Endothelial cell of umbilical vein (primary cell): ENCODE measurements at regions not wholly inside any gene's neighbourhood (a gene's known extent, or its start where the extent isn't known, plus 50 kb on each side); places are given as distances from the start of the nearest gene placed in this dataset.

Experiments
- CTCF ChIP-seq, 2 donors: IDR thresholded peaks; 1 replicate in 1 of 2; 2 replicates in 1 of 2; pipeline ENCODE4 v1.5.1; 2011; ENCODE audit warnings: low read length in 2 of 2, mild to moderate bottlenecking in 2 of 2, moderate library complexity in 2 of 2, control low read depth in 1 of 2, inconsistent platforms in 1 of 2, low read depth in 1 of 2; ENCODE audit not compliant: insufficient read depth in 1 of 2; ENCODE audit errors: extremely low read depth in 1 of 2
- EZH2 ChIP-seq: IDR thresholded peaks from 2 replicates; pipeline ENCODE4 v1.6.1; 2012; ENCODE audit warnings: borderline replicate concordance, low read depth, mild to moderate bottlenecking, moderate library complexity, low read length, inconsistent platforms; ENCODE audit not compliant: severe bottlenecking
- FOS ChIP-seq: IDR thresholded peaks from 2 replicates; pipeline ENCODE4 v1.6.1; 2011; ENCODE audit warnings: mild to moderate bottlenecking, low read length, moderate library complexity, borderline replicate concordance; ENCODE audit not compliant: insufficient read depth
- GATA2 ChIP-seq: IDR thresholded peaks from 2 replicates; pipeline ENCODE4 v1.7.0; 2011; ENCODE audit warnings: low read depth, mild to moderate bottlenecking, moderate library complexity, mixed read lengths, low read length; ENCODE audit not compliant: insufficient read length, insufficient read depth
- JUN ChIP-seq: IDR thresholded peaks from 2 replicates; pipeline ENCODE4 v1.6.1; 2011; ENCODE audit warnings: borderline replicate concordance, low read depth; ENCODE audit not compliant: insufficient read length, insufficient read depth
- MAX ChIP-seq: IDR thresholded peaks from 2 replicates; pipeline ENCODE4 v1.6.1; 2011; ENCODE audit not compliant: insufficient read depth, insufficient read length
- POLR2A ChIP-seq: IDR thresholded peaks from 2 replicates; pipeline ENCODE4 v1.6.1; 2012; ENCODE audit warnings: low read depth, mild to moderate bottlenecking, control low read depth, low read length
- POLR2AphosphoS5 ChIP-seq: IDR thresholded peaks from 2 replicates; pipeline ENCODE4 v1.6.1; 2012; ENCODE audit warnings: low read depth, mild to moderate bottlenecking, control low read depth, low read length, moderate library complexity; ENCODE audit not compliant: insufficient read depth

- no peak for TF ChIP-seq POLR2A
- TF ChIP-seq CTCF (IDR thresholded peaks at IDR 0.05; ENCODE audit: extremely low read depth in 1 of 2, insufficient read depth in 1 of 2, low read depth in 1 of 2, low read length in 2 of 2), result no peak
- no peak for TF ChIP-seq POLR2AphosphoS5
- no peak for TF ChIP-seq FOS
- TF ChIP-seq MAX, result no peak
- TF ChIP-seq EZH2, result no peak
- no peak for TF ChIP-seq JUN
- TF ChIP-seq GATA2, result no peak
Observed at GRCh38 chr7:10919923-10920322, 53.7 kb upstream of the PHF14 start.
